ENCODE measurements at regions not wholly inside any gene's neighbourhood (a gene's known extent, or its start where the extent isn't known, plus 50 kb on each side); places are given as distances from the start of the nearest gene placed in this dataset.

GRCh38 chr2:14270036-14270582, 362.4 kb upstream of the LRATD1 start:
- no peak for TF ChIP-seq FOSL2 (IDR thresholded peaks at IDR 0.05)
- no peak for TF ChIP-seq FOSL2 (CRISPR knock-in tag; IDR thresholded peaks at IDR 0.05)
- TF ChIP-seq E2F6 (IDR thresholded peaks at IDR 0.05; ENCODE audit: borderline replicate concordance, low read depth): no peak
- no peak for TF ChIP-seq BCL3 (IDR thresholded peaks at IDR 0.05)
- no peak for TF ChIP-seq CHD2 (IDR thresholded peaks at IDR 0.05; ENCODE audit: low read length, partially characterized antibody)
- no peak for TF ChIP-seq ESRRA (IDR thresholded peaks at IDR 0.05; ENCODE audit: borderline replicate concordance, low read length)
- no peak for TF ChIP-seq CHD4 (IDR thresholded peaks at IDR 0.05; ENCODE audit: borderline replicate concordance)
- no peak for TF ChIP-seq MYC (IDR thresholded peaks at IDR 0.05; ENCODE audit: borderline replicate concordance, low read length)
- no peak for TF ChIP-seq GATA3 (IDR thresholded peaks at IDR 0.05; ENCODE audit: borderline replicate concordance)
- TF ChIP-seq CTCF (IDR thresholded peaks at IDR 0.05): no peak
- no peak for TF ChIP-seq USF2 (IDR thresholded peaks at IDR 0.05)

Measured in A549 (cell line).